ENCODE measurements at regions not wholly inside any gene's neighbourhood (a gene's known extent, or its start where the extent isn't known, plus 50 kb on each side); places are given as distances from the start of the nearest gene placed in this dataset.
"Not testable (repeated sequence)": the region's sequence is repeated elsewhere in the genome, so short reads cannot be mapped to it uniquely, and the experiment has no call there.

GRCh38 chr2:192893976-192894375 lies 699.2 kb upstream of the TMEFF2 start:
- TF ChIP-seq CTCF (conservative IDR thresholded peaks at IDR 0.05; ENCODE audit: low read depth, low read length); EZH2 (IDR thresholded peaks at IDR 0.05; ENCODE audit: borderline replicate concordance, low read depth, low read length, poor library complexity, severe bottlenecking): not testable (repeated sequence)
